Upper lobe of left lung (tissue), 4 donors: ENCODE measurements at regions not wholly inside any gene's neighbourhood (a gene's known extent, or its start where the extent isn't known, plus 50 kb on each side); places are given as distances from the start of the nearest gene placed in this dataset.

ENCODE experiments used
- CTCF ChIP-seq, 6 experiments: fragments of 450-650 bp in 4 of 6; fragments of 200-600 bp in 2 of 6; sonication (generic) in 2 of 6; IDR thresholded peaks; one replicate each; pipeline ENCODE4 v1.5.1; 2016 to 2019; ENCODE audit warnings: antibody characterized with exemption in 6 of 6
- EP300 ChIP-seq, 4 donors: sonication (generic); formaldehyde crosslinking; IDR thresholded peaks; one replicate each; pipeline ENCODE4 v1.5.1; 2017; ENCODE audit warnings: antibody characterized with exemption in 4 of 4, control low read depth in 2 of 4
- POLR2A ChIP-seq, 4 donors: fragments of 450-650 bp; IDR thresholded peaks; one replicate each; pipeline ENCODE4 v1.5.1; 2016 to 2017; ENCODE audit warnings: antibody characterized with exemption in 4 of 4, mild to moderate bottlenecking in 2 of 4
- POLR2AphosphoS5 ChIP-seq, 2 donors: sonication (generic); formaldehyde crosslinking; IDR thresholded peaks; one replicate each; pipeline ENCODE4 v1.5.1; 2017; ENCODE audit warnings: antibody characterized with exemption in 2 of 2

GRCh38 chrX:155715141-155715540 lies 102.4 kb upstream of the TMLHE start:
- TF ChIP-seq CTCF (IDR thresholded peaks at IDR 0.05) (no peak), POLR2A (IDR thresholded peaks at IDR 0.05) (no peak), EP300 (IDR thresholded peaks at IDR 0.05) (no peak), POLR2AphosphoS5 (IDR thresholded peaks at IDR 0.05) (no peak)
